GM19468 (cell line): ENCODE measurements at regions not wholly inside any gene's neighbourhood (a gene's known extent, or its start where the extent isn't known, plus 50 kb on each side); places are given as distances from the start of the nearest gene placed in this dataset.
"Not testable (repeated sequence)": the region's sequence is repeated elsewhere in the genome, so short reads cannot be mapped to it uniquely, and the experiment has no call there.

Experiments
- ATAC-seq: cut with Tn5 transposase; IDR thresholded peaks from one replicate; pipeline ENCODE4 v1.9.1; 2021; ENCODE audit warnings: mild to moderate bottlenecking, moderate library complexity, moderate number of reproducible peaks; ENCODE audit not compliant: unreplicated experiment; ENCODE audit errors: extremely low read depth

DNA sequence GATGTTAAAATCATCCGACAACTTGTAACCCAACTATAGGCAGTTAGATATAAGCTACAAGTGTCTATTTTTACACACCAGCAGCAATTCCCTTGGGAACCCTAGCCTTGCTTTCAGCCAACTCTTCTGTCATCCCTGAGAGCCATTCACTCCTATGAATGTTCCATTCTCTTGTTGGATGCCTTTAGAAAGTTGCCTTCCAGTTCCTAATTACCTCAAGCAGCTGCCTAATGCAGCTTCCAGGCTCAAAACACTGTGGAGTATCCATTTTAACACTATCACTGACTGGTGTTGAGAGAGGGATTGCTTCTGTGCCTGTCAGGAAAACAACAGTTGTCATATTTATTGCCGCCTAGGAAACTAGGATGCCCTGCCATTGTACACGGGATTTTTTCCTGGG, 402.0 kb upstream of the ACVR2A start:
- ATAC-seq: no peak

DNA sequence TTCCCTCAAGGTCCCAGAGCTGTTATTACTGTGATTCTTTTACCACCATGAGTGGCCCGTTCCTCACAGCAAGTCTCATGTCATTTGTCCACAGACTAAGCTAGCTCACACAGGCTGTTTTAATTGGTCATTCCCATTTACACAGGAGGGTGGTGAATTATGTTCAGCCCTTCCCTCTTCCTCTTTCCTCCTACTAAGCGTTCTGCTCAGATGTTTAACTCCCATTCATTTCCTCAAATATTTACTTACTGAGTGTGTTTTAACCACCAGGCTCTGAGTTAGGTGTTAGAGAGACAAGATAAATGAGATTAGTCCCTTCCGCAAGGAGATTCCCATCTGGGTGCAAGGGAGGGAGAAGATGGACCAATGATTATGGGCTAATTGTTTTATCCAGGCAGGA, 403.6 kb upstream of the ACVR2A start:
- ATAC-seq: no peak

DNA sequence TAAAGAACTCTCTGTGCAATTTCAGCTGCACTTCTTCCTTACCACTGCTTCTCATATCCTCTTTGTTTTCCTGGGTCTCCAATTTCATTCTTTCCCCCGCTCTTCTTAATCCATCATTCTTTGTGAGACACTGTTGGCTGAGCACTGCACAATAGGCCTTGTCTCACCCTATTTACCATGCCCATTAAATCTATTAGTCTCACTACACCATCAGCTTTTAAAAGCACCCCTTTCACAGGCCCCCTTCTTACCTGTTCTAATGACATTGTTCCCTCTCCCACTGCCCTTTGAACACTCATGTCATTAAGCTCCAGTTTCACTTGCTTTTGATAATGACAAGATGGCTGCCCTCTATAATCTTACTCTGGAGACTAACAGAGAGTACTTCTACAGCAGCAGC, 404.1 kb upstream of the ACVR2A start:
- ATAC-seq: no peak

DNA sequence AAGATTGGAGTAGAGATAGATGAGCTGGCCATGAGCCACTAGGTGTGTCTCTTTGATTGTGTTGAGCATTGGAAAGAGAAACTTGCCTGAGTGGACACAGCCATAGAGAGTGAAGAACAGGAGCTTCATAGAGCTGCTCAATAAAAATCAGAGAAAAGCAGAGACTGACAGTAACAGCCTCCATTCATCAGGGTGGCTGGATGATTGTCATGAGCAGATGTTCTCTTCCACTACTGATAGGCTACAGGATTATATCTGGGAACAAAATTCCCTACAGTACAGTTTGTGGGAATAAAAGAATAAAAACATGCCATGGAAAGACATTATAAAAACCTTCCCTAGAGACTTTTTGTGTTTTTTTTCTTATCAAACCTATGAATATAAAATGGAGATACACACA, 404.8 kb upstream of the ACVR2A start:
- ATAC-seq: no peak

DNA sequence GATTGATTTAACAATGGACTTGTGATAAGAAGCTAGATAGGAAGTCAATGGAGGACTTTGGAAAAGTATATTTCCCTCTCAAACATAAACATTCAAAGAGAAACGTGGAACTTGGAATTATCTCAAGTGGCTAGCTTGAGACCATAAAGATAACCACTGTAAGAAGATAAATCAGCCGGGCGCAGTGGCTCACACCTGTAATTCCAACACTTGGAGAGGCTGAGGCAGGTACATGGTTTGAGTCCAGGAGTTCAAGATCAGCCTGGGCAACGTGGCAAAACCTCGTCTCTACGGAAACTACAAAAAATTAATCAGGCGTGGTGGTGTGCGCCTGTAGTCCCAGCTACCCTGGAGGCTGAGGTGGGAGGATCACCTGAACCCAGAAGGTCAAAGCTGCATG, 405.9 kb upstream of the ACVR2A start:
- ATAC-seq: no peak

DNA sequence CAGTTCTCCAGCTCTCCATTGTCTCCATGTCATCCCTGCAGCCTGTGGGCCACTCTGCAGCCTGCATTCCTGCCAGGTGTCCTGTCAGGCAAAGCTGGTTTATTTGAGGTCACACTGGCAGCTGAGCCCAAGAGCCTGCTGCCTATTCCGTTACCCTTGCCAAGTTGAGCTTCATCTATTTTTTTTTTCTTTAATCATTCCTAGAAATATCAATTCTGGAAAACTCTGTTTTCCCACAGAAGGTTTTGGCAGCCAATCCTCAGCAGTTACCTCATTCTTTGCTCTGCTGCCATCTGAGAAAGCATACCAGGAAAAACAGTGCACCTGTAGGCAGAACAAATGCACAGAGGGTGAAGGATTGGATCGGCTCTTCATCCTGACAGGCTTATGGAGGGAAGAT, 411.0 kb upstream of the ACVR2A start:
- ATAC-seq: no peak

DNA sequence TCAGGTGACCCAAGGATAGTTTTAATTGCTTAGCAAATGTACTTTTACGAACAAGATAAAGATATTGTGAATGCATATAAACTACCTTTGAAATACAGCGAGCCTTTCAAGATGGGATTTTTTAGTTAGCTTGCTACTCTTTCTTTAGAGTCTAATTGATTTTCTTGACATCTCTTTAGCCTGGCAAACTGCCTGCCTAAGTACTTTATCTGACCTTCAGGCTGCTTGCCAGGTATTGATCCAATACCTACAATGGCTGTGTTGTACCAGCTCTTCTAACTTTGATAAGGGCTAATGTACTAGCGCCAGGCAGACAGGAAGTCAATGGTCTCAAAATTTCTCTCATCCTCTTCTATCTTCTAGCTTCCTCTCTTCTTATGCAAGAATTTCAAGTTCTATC, 414.4 kb upstream of the ACVR2A start:
- ATAC-seq: no peak

DNA sequence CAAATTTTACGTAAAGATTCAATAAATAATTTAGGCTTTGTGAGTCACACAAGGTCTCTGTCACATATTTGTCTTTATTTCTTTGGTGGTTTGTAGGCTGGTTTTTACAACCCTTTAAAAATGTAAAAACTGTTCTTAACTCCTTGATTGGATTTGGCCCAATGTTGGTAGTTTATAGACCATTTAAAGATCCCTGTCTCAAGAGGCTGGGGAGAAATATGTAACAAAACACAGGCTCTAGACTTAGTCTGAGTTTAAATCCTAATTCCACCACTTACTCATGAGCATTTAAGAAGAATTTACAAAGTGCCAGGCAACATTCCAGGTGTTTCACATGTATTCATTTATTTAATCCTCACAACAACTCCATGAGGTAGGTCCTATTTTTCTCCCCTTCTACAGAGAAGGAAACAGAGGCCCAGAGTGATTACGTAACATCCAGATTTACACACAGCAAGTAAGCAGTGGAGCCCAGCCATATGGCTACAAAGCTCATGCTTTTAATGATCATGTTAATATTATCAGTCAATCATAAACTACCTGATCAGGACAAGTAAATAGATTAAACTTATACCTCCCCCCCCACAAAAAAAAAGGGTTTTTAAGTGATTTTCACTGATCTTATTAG, 416.6 kb upstream of the ACVR2A start:
- ATAC-seq: no peak

DNA sequence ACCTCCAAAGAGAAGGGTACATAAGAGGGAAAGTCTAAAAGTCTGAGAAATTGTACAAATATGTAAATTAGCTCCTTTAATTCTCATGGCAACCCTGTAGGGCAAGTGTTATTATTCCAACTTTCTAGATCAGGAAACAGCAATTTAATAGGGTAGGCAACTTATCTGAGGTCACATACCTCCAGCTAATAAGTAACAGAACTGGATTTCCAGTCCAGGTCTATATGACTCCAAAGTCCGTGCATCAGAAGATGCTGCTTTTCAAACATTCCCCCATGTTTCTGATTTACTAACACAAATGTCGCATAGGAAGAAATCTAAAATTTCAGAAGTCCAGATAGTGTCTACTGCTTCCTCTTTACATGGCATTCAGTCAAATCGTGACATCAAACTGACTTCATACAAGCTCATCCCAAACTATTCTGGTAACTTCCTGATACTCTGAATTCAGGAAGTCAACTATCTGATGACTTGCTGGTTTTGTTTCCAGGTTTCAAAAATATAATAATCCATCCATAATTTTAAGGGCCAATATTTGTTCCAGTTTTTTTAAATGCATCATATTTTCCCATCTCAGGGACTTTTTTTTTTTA, 419.3 kb upstream of the ACVR2A start:
- ATAC-seq: no peak

DNA sequence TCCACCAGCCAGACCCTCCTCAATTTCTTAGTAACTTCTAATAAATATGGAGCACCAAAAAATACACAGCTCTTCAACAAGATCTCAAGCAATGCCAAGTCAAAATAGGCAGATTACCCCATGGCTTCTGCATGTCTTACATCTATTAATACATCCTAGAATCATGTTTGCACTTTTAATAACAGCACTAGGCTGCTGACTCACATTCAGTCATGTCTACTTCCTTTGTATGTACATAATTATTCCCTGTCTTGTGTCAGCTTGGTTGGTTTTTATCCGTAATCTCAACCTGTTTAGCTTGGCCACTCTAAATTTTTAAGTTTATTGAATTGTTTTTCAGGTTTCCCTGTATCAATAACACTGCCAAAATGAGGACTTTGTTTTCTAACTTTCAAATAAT, 420.1 kb upstream of the ACVR2A start:
- ATAC-seq: no peak

DNA sequence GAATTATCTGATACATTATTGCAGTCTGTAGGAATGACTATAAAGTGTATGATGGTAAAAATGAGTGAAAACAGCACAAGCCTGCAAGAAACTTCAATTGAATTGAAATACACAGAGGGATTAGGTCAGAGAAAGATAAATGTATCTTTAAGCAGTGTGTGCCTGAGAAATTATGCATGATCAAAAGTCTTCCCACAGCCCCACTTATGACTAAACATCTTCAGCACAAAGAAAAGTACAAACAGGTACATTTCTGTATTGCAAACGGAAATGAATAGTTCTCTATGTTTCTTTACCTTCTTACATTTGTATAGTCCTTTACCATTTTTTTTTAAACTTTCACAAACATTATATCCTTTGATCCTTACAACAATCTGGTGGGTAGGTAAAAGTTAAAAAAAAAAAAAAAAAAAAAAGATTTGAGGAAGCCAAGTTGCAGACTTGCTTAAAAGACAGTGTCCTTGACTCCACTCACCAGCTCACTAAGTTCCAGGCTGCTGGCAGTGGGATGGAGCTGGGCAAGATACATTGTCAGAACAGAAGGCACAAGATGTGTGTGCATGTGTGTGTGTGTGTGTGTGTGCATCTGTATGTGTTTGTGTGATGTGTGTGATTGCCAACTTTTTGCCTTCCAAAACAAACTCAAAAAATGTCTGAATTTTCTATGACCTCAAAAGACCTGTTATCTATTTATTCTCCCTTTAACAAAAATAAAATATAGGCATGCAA, 423.7 kb upstream of the ACVR2A start:
- ATAC-seq: no peak

DNA sequence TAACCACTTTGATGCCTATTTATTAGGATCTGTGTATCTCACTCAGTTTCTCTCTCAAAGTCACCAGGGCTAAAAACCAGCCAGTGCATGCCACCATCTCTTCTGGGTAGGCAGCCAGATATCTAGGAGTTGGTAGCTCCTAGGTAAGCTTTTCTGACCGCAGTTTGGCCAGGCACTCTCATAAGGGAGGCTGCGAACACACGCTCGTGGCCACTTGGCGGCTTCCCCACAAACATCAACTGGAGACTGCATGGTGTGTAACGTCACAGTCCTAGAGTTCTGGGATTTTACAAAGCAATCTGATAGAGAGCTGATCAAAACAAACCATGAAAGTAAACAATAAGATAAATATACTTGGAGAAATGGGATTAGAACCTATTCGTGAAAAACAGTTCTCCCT, 424.3 kb upstream of the ACVR2A start:
- no peak for ATAC-seq

DNA sequence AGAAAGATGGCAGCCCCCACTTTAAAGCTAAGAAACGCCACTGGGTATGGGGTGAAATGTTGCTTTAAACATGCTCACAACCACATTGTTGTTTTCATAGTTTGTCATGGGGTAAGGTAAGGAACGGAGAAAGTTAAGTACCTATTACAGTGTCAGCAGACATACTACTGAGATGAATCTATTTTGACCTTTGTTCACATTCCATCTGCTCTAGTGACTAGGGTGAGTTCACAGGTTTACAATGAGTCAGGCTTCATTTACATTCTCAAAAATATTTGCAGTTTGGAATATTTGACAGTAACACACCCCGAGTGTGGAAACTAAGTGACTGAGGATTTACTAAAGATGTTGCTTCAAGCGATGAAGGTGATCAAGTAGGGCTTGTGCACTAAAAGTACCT, 428.7 kb upstream of the ACVR2A start:
- ATAC-seq: no peak

DNA sequence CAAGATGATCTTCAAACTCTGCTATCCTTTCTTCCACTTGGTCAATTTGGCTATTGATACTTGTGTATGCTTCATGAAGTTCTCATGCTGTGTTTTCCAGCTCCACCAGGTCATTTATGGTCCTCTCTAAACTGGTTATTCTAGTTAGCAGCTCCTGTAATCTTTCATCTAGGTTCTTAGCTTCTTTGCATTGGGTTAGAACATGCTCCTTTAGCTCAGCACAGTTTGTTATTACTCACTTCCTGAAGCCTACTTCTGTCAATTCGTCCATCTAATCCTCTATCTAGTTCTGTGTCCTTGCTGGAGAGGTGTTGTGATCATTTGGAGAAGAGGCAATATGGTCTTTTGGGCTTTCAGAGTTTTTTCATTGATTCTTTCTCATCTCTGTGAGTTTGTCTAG, 430.2 kb upstream of the ACVR2A start:
- ATAC-seq: not testable (repeated sequence)

DNA sequence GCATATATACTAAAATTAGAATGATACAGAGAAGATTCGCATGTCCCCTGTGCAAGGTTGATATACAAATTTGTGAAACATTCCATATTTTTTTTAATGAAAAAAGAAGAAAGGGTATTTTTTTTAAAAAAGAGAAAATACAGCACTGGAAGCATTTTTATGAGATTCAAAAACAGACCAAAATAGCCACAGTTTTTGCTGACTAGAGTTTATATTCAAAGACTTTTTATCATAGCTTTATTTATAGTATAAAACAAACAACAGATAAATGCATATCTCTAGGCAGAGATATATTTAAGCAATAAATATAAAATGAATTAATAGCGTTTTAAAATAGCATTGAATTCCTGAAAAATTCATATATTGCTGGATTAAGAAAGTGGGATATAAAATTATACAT, 436.5 kb upstream of the ACVR2A start:
- no peak for ATAC-seq

DNA sequence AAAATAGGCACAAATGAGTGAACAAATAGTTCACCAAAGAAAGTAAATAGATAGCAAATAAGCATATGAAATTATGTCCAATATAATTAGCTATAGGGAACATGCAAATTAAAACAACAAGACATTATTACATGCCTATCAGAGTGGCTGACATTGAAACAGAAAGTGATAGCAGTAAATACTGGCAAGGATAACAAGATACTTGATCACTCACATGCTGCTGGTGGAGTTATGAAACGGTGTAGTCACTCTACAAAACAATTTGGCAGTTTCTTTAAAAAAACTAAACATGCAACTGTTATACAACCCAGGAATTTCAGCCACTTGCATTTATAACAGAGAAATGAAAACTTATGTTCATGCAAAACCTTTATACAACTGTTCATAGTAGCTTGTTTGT, 439.2 kb upstream of the ACVR2A start:
- no peak for ATAC-seq

DNA sequence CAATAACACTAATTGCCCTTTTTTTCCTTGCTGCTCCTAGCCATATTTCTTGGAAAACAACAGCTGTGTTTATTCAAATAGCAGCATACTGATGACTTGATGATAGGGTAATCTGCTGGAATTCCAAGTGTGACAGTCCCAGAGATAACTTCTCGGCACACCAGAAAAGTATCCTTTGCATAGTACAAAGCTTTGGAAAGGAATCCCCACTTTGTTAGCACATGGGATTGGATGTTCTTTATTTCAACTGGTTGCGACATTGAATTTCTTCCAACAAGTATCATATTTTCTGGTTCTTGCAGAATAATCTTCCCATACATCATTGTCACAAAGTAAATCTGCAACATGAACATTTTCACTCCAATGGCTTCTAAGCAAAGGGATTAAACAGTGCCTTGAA, 445.8 kb upstream of the ACVR2A start:
- ATAC-seq: no peak

DNA sequence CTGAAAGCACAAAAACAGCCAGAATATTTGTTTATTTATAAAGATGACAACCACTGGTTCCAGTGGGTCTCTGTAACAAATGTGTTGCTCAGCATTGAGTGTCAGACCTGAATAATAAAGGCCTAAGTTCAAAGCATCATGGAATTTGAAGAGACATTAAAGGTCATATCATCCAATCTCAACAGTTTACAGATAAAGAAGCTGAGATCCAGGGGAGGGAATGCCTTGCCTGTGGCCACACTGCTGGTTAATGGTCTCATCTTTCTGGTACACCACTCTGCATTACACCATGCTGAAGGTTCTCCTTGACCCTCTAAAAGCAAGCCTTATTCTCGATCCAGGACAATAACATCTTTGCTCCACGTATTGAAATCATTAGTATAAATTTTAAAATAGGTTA, 446.5 kb upstream of the ACVR2A start:
- no peak for ATAC-seq

DNA sequence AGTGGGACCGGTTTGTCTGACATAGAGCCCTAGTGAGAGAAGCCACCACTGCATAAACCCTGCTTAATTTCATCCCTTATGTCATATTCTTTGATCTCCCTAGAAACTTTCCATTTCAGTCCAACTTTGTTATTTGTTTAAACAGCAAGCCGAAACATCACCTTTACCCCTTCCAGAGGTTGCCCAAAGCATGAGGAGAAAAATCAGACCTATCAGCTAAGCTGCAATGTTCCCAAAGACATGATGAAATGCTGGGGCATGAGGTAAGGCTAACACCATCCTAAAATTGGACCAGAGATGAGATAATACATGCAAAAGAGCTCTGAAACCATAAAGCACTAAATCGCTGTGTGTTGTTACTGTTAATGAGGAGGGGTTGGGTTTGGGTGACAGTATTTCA, 447.9 kb upstream of the ACVR2A start:
- no peak for ATAC-seq

DNA sequence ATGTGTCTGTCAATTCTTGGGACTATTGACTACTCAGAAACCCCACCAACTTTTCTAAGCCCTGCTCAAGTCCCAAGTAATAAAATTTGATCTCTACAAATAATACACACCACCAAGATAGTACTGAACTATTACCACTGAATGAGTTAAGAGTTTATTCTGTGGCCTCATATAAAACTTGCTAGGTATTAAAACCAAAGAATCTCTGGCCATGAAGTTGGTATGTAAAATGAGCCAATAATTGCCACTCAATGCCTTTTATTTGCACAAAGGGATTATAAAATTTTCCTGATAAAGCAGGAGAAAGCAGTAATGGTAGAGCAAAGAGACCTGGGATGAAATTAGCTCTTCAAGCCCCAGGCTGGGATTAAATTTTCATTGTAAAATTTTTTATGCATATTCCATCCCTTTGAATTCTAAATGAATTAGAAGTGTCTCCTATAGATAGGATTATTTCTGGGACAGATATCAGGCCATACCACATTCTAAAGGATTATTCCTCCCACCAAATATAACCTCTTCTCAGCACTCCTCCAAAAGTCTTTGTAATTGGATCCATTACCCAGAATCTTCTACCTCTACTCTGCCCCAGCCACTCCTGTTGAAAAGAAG, 450.5 kb upstream of the ACVR2A start:
- no peak for ATAC-seq

DNA sequence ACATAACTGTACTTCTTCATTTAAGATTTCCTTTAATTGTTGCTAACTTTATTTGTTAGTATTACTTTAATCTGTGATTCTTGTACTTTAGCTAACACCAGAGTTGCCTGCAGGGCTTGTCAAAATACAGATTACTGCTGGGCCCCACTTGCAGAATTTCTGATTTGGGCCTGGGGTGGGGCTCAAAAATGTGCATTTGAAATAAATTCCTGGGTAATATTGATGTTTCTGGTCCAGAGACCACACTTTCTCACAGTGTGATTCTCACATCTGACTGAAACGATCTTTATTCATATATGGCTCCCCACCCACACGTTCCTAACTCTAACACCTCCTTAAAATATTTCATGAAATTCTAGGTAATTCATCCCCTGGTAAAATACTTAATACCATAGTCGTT, 452.6 kb upstream of the ACVR2A start:
- no peak for ATAC-seq
